Activated T-helper 1 cell treated with anti-CD3 and anti-CD28 coated beads, Interleukin-2, amount 50 U/mL, for 16 hours (primary cell): ENCODE measurements at regions not wholly inside any gene's neighbourhood (a gene's known extent, or its start where the extent isn't known, plus 50 kb on each side); places are given as distances from the start of the nearest gene placed in this dataset.

ENCODE experiments used
- DNase-seq, 2 donors: peaks; one replicate each; pipeline ENCODE4 v3.0.0-alpha.2; 2020; ENCODE audit warnings: low read depth in 1 of 2, low spot score in 1 of 2

DNA sequence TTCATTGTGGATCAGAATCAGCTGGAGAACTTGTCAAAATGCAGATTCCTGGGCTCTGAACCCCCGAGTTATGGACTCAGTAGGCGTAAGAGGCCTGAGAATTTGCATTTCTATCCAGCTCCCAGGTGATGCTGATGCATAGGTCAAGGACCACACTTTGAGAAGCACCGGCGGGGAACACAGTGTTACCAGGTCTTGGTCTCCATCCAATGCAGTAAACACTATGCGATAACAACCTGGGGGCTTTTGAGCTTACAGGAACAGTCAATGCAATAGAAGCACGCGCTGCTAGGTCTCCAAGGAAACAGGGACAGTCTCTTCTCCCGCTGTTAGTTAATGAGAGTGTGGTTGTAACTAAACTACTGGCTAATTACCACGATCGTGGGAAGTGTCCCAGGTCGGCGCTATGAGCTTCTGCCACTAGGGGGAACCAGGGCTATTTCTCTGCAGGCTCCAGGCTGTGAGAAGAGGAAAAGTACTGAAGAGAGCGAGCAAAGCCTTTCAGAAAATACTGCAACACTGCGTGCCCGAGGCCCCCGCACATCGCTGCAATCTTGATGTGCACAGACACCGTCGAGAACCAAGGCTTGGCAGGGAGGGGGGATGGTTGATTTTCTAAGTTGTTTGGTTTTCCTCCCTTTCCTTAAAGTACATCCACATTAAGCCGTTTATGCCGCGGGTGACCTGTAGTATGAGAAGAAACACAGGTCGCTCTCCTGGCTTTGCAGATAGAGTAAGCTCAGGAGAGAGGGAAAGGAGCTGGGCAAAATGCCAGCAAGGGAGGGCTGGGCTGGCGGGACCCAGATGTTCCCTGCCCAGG, 52.0 kb upstream of the KCNA1 start:
- DNase-seq, result peak; percentile 45 to 48

DNA sequence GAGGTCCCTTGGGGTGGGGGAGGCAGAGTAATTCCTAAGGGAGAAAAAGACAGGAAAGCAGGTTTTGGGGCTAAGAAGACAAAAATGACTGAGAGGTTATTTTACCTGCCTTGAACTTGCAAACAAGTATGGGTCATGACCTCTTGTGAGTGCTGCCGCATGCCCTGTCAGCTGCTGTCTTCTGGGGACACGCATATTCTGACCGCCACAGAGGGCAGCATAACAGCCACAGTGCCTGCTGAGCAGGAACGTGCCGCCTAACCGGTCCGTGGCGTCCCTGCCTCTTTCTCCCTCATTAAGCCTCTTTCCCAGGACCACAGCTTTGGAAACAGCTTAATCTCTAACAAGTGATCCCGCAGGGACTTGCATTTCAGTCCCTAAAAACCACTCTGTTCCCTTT, 51.3 kb upstream of the KCNA1 start:
- DNase-seq, result no peak

DNA sequence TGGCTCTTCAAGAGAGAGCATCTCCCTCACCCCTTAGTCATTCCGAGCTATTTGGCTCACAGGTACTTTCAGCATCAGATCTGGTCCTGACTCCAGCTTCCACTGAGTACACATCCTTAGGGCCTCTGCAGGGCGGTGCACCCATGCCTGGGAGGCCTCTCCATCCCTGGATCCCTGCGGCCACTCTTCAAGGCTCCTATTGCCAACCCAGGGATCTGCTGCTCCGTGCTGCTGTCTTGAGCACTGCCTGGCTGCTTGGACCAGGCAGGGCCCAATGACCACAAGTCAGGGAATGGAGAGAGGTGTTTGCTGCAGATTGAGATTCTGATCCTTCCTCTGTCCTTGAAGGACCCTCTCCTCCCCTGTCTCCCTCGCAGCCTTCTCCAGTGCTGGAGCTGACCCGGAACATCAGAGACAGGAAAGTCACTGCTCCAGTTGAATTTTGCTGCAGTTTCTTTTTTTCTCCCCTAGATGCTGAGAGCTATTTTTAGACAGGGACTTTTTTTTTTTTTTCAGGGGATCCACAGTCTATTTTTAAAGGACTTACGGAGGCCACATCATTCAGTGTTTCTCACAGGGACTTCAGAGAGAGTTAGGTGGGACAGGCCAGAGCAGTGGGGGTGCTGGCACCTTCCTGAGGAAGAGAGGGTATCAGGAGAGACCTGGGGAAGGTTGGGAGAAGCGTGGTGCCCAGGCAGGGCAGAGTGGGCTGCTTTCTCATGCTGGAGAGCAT, 50.1 kb upstream of the KCNA1 start:
- DNase-seq, result no peak
